ENCODE measurements at regions not wholly inside any gene's neighbourhood (a gene's known extent, or its start where the extent isn't known, plus 50 kb on each side); places are given as distances from the start of the nearest gene placed in this dataset.
A peak's percentile ranks its signal among the peaks of the same experiment; 100 is the strongest.

DNA sequence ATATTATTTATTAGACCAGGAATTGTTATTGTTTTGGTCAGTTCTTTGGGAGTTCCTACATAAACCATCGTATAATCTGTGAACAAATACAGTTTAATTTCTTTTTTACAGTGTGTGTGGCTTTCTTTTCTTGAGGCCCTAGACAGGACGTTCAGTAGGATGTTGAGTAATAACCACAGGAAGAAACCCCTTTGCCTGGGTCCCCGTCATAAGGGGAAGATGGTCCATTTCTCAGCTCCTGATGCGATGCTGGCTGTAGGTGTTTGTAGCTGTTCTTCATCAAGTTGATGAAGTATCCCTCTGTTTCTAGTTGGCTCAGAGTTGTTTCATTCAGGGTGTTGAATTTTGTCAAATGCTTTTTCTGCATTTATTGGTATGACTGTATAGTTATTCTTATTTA, 219.7 kb upstream of the ADARB2 start:
- Mint-ChIP-seq H3K4me1 (ENCODE audit: low read depth) (peaks cover 18% of the 10 kb centered on the region), H3K27me3 (ENCODE audit: low read depth) (no peaks in the 10 kb centered on the region), H3K36me3 (ENCODE audit: insufficient read depth) (no peaks in the 10 kb centered on the region), H3K4me3 (no peak overlapping the region), H3K9me3 (no peaks in the 10 kb centered on the region)
- no peak for DNase-seq
- ATAC-seq, result peak in 1 of 2 donors; percentile 66

DNA sequence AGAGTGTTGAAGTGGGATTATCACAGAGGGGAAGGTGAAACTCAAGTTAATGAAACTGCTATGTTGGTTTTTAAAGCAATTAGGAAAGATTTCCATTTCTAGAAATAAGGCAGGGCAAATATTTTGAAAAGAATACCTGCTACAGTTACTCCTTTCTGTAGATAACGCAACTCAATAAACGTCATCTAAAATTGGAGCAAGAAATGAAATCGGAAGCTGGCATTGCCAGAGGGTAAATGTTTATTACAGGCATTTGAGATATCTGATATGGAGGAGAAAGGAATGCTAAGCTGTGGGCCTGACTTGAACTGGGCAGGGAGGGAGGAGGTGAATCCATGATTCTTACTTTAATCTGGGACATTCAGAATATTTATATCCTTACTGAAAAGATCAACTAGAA, 217.0 kb upstream of the ADARB2 start:
- Mint-ChIP-seq H3K4me3 (no peak overlapping the region), H3K27me3 (ENCODE audit: low read depth) (no peaks in the 10 kb centered on the region)
- DNase-seq, result no peak

DNA sequence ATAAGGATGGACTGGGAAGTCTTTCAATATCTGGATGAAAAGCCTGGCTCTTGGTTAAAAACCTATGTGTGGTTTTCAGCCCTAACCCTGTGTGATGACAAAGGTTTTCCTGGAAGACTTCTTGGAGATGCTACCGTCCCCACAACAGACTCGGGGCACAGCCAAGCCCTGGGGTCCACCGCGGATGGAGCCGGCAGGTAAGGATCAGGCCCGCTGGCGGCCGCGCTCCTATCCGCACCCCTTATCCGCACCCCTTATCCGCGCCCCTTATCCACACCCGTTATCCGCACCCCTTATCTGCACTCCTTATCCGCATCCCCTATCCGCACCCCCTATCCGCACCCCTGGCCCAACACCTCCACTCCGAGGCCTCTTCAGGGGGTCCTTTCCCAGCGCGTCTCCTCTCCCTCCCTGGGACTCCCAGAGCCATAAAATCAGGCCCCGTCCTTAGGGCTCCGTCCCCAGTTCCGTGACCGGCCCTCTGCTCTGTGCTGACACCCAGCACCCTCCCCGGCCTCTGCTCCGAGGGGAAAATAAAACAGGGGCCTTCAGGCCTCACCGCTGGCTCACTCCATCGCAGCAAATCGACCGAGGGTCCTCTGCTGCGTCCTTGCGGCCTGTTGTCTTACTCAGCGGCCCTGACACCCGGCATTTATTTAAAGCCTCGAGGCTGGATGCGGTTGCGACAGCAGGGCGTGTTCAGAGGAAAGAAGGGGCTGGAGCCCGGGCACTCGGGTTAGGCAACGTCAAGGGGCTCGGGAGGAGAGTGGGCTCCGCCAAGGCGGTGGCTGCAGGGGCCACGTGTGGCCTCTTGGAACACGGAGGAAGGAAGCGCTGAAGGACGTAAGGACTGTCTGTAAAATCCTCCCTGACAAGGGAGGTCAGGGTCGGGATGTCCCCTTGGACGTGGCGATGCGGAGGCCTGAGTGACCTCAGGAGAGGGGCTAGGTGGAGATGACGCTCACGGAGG, 215.1 kb upstream of the ADARB2 start:
- no peaks in the 10 kb centered on the region for H3K9me3 Mint-ChIP-seq
- ATAC-seq (no peak), DNase-seq (no peak)
- peaks cover 23% of the 10 kb centered on the region for H3K4me1 Mint-ChIP-seq (ENCODE audit: low read depth)
- H3K4me3 Mint-ChIP-seq, result no peak overlapping the region
- H3K27me3 Mint-ChIP-seq (ENCODE audit: low read depth), result no peaks in the 10 kb centered on the region
- no peaks in the 10 kb centered on the region for H3K36me3 Mint-ChIP-seq (ENCODE audit: insufficient read depth)

More for the DNA sequence above, 217.0 kb upstream of the ADARB2 start:
- H3K9me3 Mint-ChIP-seq, result no peaks in the 10 kb centered on the region
- peaks cover 20% of the 10 kb centered on the region for H3K4me1 Mint-ChIP-seq (ENCODE audit: low read depth)
- no peak for ATAC-seq
- no peaks in the 10 kb centered on the region for H3K36me3 Mint-ChIP-seq (ENCODE audit: insufficient read depth)

DNA sequence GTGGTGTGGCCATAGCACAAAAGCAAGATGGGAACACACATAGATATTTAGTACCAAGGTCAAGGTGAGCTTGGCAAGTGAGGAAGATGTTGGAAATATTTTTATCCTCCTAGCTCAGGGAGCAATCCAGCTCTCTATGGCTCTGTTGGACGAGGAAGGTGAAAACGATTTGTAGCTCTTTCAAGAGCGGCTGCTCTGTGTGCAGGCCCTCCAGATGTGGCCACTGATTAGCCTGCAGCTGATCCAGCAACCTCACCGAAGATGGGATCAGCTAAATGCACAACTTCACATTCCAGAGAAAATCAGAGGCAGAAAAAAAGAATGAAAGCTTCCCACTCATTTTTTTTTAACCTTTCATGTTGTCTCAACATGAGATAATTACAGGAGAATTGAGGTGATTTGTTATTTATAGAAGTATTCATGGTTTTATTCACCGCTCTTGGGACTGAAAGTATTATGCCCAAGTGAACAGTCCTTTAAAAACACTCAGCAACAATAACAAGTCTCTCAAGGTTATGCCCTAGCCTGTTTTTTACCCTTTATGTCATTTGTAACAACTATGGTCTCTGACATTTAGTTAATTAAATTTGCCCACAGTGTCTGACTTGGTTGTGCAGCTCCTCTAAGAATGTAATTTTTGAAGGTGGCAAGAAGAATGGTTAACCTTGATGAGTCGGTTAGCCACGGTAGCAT, 213.6 kb upstream of the ADARB2 start:
- no peaks in the 10 kb centered on the region for H3K36me3 Mint-ChIP-seq (ENCODE audit: insufficient read depth)
- H3K9me3 Mint-ChIP-seq, result no peaks in the 10 kb centered on the region
- peaks cover 20% of the 10 kb centered on the region for H3K4me1 Mint-ChIP-seq (ENCODE audit: low read depth)
- no peak for DNase-seq
- H3K4me3 Mint-ChIP-seq, result no peak overlapping the region
- no peaks in the 10 kb centered on the region for H3K27me3 Mint-ChIP-seq (ENCODE audit: low read depth)
- no peak for ATAC-seq

DNA sequence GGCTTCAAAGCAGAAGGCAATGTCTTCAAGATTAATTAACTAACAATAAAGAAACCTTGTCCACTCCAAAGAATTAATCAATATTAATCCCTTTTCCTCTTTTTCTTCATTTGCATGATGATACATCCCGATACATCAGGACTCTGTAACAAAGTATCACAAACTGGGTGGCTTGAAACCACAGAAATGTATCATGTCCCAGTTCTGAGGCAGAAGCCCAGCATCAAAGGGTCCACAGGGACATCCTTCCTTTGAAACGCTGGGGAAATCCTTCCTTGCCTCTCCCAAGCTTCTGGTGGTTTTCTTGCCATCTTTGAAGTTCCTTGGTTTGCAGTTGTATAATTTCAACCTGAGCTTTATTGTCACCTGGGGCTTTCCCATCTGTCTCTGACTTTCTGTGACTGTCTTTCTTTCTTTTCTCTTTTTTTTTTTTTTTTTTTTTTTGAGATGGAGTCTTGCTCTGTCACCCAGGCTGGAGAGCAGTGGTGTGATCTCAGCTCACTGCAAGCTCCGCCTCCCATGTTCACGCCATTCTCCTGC, 210.2 kb upstream of the ADARB2 start:
- Mint-ChIP-seq H3K27me3 (ENCODE audit: low read depth) (no peaks in the 10 kb centered on the region), H3K4me1 (ENCODE audit: low read depth) (peaks cover 40% of the 10 kb centered on the region), H3K9me3 (peaks cover 4% of the 10 kb centered on the region), H3K36me3 (ENCODE audit: insufficient read depth) (no peaks in the 10 kb centered on the region), H3K4me3 (no peak overlapping the region)
- peak in 1 of 2 donors; percentile 51 for ATAC-seq
- DNase-seq, result no peak

DNA sequence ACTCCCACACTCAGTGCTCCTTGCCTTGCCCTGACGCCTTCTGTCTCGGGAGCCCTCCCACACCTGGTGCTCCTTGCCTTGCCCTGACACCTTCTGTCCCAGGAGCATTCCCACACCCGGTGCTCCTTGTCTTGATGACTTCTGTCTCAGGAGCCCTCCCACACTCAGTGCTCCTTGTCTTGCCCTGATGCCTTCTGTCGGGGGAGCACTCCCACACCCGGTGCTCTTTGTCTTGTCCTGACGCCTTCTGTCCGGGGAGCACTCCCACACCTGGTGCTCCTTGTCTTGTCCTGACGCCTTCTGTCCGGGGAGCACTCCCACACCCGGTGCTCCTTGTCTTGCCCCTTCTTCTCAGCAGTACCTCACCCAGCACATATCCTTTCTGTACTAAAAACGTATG, 207.2 kb upstream of the ADARB2 start:
- Mint-ChIP-seq H3K27me3 (ENCODE audit: low read depth) (no peaks in the 10 kb centered on the region), H3K36me3 (ENCODE audit: insufficient read depth) (peaks cover 3% of the 10 kb centered on the region)

DNA sequence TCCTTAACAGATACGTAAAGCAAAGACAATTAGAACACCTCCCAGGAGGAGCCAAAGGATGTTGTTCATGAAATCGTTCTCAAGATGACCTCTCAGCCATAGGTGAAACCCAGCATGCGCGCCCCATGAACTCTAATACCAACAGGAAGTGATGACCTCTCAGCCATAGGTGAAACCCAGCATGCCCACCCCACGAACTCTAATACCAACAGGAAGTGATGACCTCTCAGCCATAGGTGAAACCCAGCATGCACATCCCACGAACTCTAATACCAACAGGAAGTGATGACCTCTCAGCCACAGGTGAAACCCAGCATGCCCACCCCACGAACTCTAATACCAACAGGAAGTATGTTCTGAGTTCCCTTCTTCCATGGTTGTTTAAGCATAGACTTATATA, 205.2 kb upstream of the ADARB2 start:
- peaks cover 65% of the 10 kb centered on the region for H3K4me1 Mint-ChIP-seq (ENCODE audit: low read depth)
- ATAC-seq, result no peak

More for the DNA sequence above, 207.2 kb upstream of the ADARB2 start:
- ATAC-seq (no peak), DNase-seq (no peak)
- Mint-ChIP-seq H3K9me3 (peaks cover 6% of the 10 kb centered on the region), H3K4me3 (no peak overlapping the region), H3K4me1 (ENCODE audit: low read depth) (peaks cover 59% of the 10 kb centered on the region)

DNA sequence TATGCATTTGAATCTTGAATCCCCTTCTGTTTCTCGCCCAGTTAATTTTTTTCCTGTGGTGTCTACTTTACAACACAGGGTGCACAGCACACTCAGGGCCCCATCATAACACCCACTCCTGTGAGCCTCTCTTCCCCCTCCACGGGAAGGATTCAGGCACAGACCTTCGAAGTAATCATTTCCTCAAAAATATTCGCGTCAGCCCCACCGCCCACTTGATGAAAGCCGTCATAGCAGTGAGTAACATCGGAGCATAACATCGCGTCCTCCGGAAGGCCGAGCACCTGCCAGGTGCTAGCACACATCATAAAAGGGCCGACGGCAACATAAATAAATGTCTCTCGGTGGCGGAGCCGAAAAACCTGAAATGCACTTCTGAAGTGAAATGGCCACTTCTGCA, 201.7 kb upstream of the ADARB2 start:
- Mint-ChIP-seq H3K27me3 (ENCODE audit: low read depth) (no peaks in the 10 kb centered on the region), H3K4me3 (peak overlapping the region; percentile 66), H3K4me1 (ENCODE audit: low read depth) (peaks cover 65% of the 10 kb centered on the region), H3K36me3 (ENCODE audit: insufficient read depth) (peaks cover 3% of the 10 kb centered on the region), H3K9me3 (peaks cover 13% of the 10 kb centered on the region)
- DNase-seq, result peak; percentile 56
- peak; percentile 91 to 92 for ATAC-seq

More for the DNA sequence above, 205.2 kb upstream of the ADARB2 start:
- peaks cover 3% of the 10 kb centered on the region for H3K36me3 Mint-ChIP-seq (ENCODE audit: insufficient read depth)
- DNase-seq, result no peak
- H3K4me3 Mint-ChIP-seq, result no peak overlapping the region
- peaks cover 10% of the 10 kb centered on the region for H3K9me3 Mint-ChIP-seq
- H3K27me3 Mint-ChIP-seq (ENCODE audit: low read depth), result no peaks in the 10 kb centered on the region

DNA sequence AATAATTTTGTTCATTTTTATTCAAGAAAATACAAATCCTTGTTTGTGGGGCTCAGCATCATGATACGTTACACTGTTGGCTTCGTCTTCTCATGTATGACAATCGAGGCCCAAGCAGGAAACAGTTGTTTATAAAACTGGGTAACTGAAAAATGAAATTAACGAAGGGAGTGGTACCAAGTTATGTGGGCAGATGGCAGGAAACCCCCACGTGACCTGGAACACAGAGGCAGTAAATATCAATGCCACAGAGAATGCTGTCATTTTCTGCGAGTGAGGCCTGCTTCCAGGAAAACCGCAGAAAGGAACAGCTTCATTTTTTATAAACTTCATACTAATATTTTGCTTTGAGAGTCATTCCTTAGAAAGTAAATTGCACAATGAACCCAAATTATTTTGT, 201.0 kb upstream of the ADARB2 start:
- ATAC-seq (peak; percentile 46 to 52), DNase-seq (no peak)
- no peaks in the 10 kb centered on the region for H3K27me3 Mint-ChIP-seq (ENCODE audit: low read depth)
- peaks cover 63% of the 10 kb centered on the region for H3K4me1 Mint-ChIP-seq (ENCODE audit: low read depth)
- H3K9me3 Mint-ChIP-seq, result peaks cover 13% of the 10 kb centered on the region
- peak overlapping the region; percentile 66 for H3K4me3 Mint-ChIP-seq
- peaks cover 3% of the 10 kb centered on the region for H3K36me3 Mint-ChIP-seq (ENCODE audit: insufficient read depth)

DNA sequence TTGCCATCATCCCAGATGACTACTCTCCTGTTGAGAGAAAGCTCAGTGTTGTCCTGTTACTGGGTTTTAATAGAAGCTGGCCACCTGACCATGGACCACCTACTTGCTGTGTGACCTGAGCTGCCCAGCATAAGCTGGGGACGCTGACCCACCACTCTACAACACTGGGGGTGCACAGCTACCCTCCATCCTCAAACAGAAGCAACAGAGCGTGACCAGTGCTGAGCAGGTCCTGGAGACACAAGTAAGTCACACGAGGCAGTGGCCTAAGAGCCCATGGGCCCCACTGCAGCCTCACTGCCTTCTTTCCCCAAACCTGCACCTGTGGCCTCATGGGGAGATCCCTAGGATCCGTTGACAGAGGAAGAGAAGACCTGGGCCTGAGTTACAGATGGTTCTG, 198.6 kb upstream of the ADARB2 start:
- Mint-ChIP-seq H3K27me3 (ENCODE audit: low read depth) (no peaks in the 10 kb centered on the region), H3K4me1 (ENCODE audit: low read depth) (peaks cover 64% of the 10 kb centered on the region), H3K9me3 (peaks cover 9% of the 10 kb centered on the region), H3K4me3 (no peak overlapping the region), H3K36me3 (ENCODE audit: insufficient read depth) (peaks cover 3% of the 10 kb centered on the region)
- DNase-seq (no peak), ATAC-seq (no peak)

DNA sequence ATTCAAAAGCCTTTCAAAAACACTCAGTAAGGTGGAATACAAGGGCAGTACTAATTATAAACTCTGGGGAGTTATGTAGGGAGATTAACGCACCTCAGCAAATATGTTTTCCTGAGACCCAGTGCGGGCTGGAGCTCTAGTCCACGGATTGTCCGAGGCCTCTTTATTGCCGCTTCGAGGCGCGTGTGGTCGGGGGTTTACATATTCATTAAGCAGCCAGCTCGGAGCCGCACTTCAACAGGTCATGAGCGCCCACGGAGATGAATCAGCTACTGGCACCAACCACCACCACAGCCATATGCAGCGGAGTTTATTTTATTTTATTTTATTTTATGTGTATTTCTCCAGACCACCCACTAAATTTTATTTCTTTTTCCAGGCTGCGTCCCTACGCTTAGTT, 195.9 kb upstream of the ADARB2 start:
- H3K4me3 Mint-ChIP-seq, result no peak overlapping the region
- peaks cover 3% of the 10 kb centered on the region for H3K9me3 Mint-ChIP-seq
- no peaks in the 10 kb centered on the region for H3K27me3 Mint-ChIP-seq (ENCODE audit: low read depth)

DNA sequence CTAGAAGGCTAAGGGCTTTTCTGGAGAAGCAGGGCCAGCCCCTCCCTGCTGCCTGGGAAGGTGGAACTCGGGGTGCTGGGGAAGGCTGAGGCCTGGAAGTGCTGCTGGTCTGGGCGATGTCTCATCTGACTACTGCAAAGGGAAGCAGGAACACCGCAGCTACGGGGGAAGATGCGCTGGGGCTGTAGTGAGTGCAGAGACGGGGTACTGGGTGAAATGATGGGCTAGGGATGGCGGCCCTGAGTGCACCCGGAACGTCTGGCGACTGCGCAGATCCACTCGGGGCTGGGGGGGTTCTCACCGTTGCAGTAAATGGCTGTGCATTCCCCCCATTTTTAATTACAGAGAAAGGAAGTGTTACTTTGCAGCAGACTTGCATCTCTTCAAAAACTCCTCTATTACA, 195.4 kb upstream of the ADARB2 start:
- H3K36me3 Mint-ChIP-seq (ENCODE audit: insufficient read depth), result no peaks in the 10 kb centered on the region
- peaks cover 35% of the 10 kb centered on the region for H3K4me1 Mint-ChIP-seq (ENCODE audit: low read depth)
- H3K9me3 Mint-ChIP-seq, result peaks cover 3% of the 10 kb centered on the region
- H3K27me3 Mint-ChIP-seq (ENCODE audit: low read depth), result no peaks in the 10 kb centered on the region
- peak; percentile 32 to 48 for ATAC-seq
- peak overlapping the region; percentile 55 for H3K4me3 Mint-ChIP-seq
- no peak for DNase-seq

More for the DNA sequence above, 195.9 kb upstream of the ADARB2 start:
- no peak for ATAC-seq
- Mint-ChIP-seq H3K36me3 (ENCODE audit: insufficient read depth) (no peaks in the 10 kb centered on the region), H3K4me1 (ENCODE audit: low read depth) (peaks cover 37% of the 10 kb centered on the region)
- no peak for DNase-seq

DNA sequence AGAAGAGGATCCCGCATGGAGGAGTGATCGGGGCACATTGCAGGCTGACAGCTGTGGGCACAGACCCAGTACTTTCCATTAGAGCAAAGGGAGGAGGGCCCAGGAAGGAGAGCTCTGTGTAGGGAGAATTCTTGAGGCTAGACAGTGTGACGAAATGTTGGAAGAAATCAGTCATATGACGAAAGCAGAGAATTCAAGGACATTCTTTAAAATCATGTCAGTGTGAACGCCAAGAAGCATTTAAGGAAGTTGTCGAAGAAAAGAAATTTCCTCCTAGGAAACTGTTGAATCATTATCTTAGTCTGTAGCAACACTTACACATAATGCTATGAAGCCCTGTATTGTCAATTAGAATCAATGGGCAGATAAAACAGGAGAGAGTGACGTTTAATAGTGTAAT, 191.3 kb upstream of the ADARB2 start:
- no peak for ATAC-seq
- DNase-seq, result no peak
- no peaks in the 10 kb centered on the region for H3K36me3 Mint-ChIP-seq (ENCODE audit: insufficient read depth)
- H3K4me1 Mint-ChIP-seq (ENCODE audit: low read depth), result peaks cover 18% of the 10 kb centered on the region
- no peak overlapping the region for H3K4me3 Mint-ChIP-seq
- no peaks in the 10 kb centered on the region for H3K27me3 Mint-ChIP-seq (ENCODE audit: low read depth)
- H3K9me3 Mint-ChIP-seq, result no peaks in the 10 kb centered on the region

DNA sequence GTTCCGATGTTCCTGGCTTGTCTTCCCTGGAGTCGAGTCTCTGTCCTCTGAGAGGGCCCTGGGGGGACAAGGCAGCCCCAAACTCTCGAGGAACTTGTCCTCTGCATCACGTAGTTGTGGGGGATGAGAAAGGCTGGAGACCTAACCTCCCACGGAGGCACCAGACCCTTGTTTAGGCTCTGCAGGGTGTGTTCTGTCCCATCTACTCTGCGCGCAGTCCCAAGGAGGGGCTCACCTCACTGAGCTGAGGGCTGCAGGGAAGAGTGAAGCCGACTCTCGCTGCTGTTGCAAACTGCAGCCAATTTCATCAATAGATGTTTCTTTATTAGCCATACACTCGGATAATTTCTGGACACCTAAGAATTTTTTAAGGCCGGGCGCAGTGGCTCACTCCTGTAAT, 186.7 kb upstream of the ADARB2 start:
- Mint-ChIP-seq H3K4me1 (ENCODE audit: low read depth) (peaks cover 23% of the 10 kb centered on the region), H3K4me3 (no peak overlapping the region), H3K27me3 (ENCODE audit: low read depth) (no peaks in the 10 kb centered on the region), H3K36me3 (ENCODE audit: insufficient read depth) (no peaks in the 10 kb centered on the region), H3K9me3 (no peaks in the 10 kb centered on the region)
- DNase-seq (no peak), ATAC-seq (no peak)

Data from activated T-cell treated with anti-CD3 and anti-CD28 coated beads, Interleukin-2, amount 50 U/mL, for 4 hours (primary cell).